Smooth muscle cell (in vitro differentiated cells): ENCODE measurements at regions not wholly inside any gene's neighbourhood (a gene's known extent, or its start where the extent isn't known, plus 50 kb on each side); places are given as distances from the start of the nearest gene placed in this dataset.
"Not testable (repeated sequence)": the region's sequence is repeated elsewhere in the genome, so short reads cannot be mapped to it uniquely, and the experiment has no call there.

ENCODE experiments used
- DNase-seq: peaks from one replicate; lab custom pipeline; 2025; ENCODE audit not compliant: unreplicated experiment; lab: John Stamatoyannopoulos, UW
- H2AFZ ChIP-seq: fragments of 200-600 bp; sonication (generic); 2 replicates; pipeline ENCODE4 v1.6.0; 2016; ENCODE audit warnings: antibody characterized with exemption, low read depth, mild to moderate bottlenecking
- H3F3A ChIP-seq: fragments of 200-600 bp; sonication (generic); 2 replicates; pipeline ENCODE4 v1.6.0; 2017; ENCODE audit warnings: antibody characterized with exemption, low read depth
- H3K27ac ChIP-seq: fragments of 200-600 bp; sonication (generic); 2 replicates; pipeline ENCODE4 v1.5.1; 2016; ENCODE audit warnings: low read depth, mild to moderate bottlenecking
- H3K27me3 ChIP-seq: fragments of 200-600 bp; sonication (generic); 2 replicates; pipeline ENCODE4 v1.6.1; 2016; ENCODE audit warnings: low read depth, mild to moderate bottlenecking
- H3K36me3 ChIP-seq: fragments of 200-600 bp; sonication (generic); 2 replicates; pipeline ENCODE4 v1.5.1; 2016; ENCODE audit warnings: low read depth
- H3K4me1 ChIP-seq: fragments of 200-600 bp; sonication (generic); 2 replicates; pipeline ENCODE4 v1.5.1; 2016; ENCODE audit warnings: low read depth
- H3K4me2 ChIP-seq: fragments of 200-600 bp; sonication (generic); 2 replicates; pipeline ENCODE4 v1.6.0; 2016; ENCODE audit warnings: mild to moderate bottlenecking
- H3K4me3 ChIP-seq: fragments of 200-600 bp; sonication (generic); 2 replicates; pipeline ENCODE4 v1.5.1; 2016; ENCODE audit warnings: mild to moderate bottlenecking
- H3K79me2 ChIP-seq: fragments of 200-600 bp; sonication (generic); 2 replicates; pipeline ENCODE4 v1.6.0; 2016; ENCODE audit warnings: low read depth, mild to moderate bottlenecking
- H3K9ac ChIP-seq: fragments of 200-600 bp; sonication (generic); 2 replicates; pipeline ENCODE4 v1.6.0; 2016; ENCODE audit warnings: low read depth
- H3K9me3 ChIP-seq: fragments of 200-600 bp; sonication (generic); replicated peaks from 2 replicates; pipeline ENCODE4 v1.5.1; 2016; ENCODE audit warnings: low read depth
- H4K20me1 ChIP-seq: fragments of 200-600 bp; sonication (generic); 2 replicates; pipeline ENCODE4 v1.6.0; 2016; ENCODE audit warnings: low read depth
- CTCF ChIP-seq: fragments of 200-600 bp; sonication (generic); IDR thresholded peaks from 2 replicates; pipeline ENCODE4 v1.5.1; 2017; ENCODE audit warnings: borderline replicate concordance, mild to moderate bottlenecking, antibody characterized with exemption; ENCODE audit not compliant: insufficient read depth, poor library complexity, severe bottlenecking
- WGBS: methylation state at CpG from one replicate; pipeline ENCODE4 v1.1.7; 2016; ENCODE audit warnings: low lambda C conversion rate; 5-methylcytosine and 5-hydroxymethylcytosine counted together

GRCh38 chr20:50449738-50450492 lies 60.3 kb upstream of the PTPN1 start:
- Histone ChIP-seq H3K4me2 (no peak overlapping the region), H3K9ac (no peak overlapping the region), H3F3A (peaks cover 10% of the 10 kb centered on the region), H3K27ac (no peak overlapping the region), H3K9me3 (no peaks in the 10 kb centered on the region), H3K36me3 (no peaks in the 10 kb centered on the region), H3K79me2 (no peaks in the 10 kb centered on the region), H3K27me3 (no peaks in the 10 kb centered on the region), H3K4me1 (peaks cover 8% of the 10 kb centered on the region), H4K20me1 (no peaks in the 10 kb centered on the region), H3K4me3 (no peak overlapping the region), H2AFZ (no peak overlapping the region)
- no peak for TF ChIP-seq CTCF
- 82% methylated on average over 9 of the region's 9 CpGs for WGBS
- no peak for DNase-seq

DNA sequence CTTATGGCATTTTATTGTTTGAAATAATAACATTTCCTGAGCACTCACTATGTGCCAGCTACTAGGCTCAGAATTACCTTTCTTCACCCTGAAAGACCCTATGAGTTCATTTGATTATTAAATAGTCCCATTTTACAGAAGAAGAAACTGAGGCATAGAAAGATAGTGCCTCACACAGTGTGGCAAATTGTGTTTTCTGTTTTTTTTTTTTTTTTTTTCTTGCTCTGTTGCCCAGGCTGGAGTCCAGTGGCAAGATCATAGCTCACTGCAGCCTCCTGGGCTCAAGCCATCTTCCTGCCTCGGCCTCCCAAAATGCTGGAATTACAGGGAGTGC lies 59.7 kb upstream of the PTPN1 start:
- no peak for TF ChIP-seq CTCF
- Histone ChIP-seq H2AFZ (no peak overlapping the region), H3K9me3 (no peaks in the 10 kb centered on the region), H3K79me2 (no peaks in the 10 kb centered on the region), H4K20me1 (no peaks in the 10 kb centered on the region), H3K27me3 (no peaks in the 10 kb centered on the region), H3K27ac (peak overlapping the region; percentile 80), H3K36me3 (no peaks in the 10 kb centered on the region), H3K4me2 (no peak overlapping the region), H3K4me1 (peaks cover 8% of the 10 kb centered on the region), H3K9ac (no peak overlapping the region), H3F3A (peaks cover 10% of the 10 kb centered on the region), H3K4me3 (no peak overlapping the region)
- WGBS = 81% methylated on average over 1 of the region's 1 CpG
- no peak for DNase-seq

DNA sequence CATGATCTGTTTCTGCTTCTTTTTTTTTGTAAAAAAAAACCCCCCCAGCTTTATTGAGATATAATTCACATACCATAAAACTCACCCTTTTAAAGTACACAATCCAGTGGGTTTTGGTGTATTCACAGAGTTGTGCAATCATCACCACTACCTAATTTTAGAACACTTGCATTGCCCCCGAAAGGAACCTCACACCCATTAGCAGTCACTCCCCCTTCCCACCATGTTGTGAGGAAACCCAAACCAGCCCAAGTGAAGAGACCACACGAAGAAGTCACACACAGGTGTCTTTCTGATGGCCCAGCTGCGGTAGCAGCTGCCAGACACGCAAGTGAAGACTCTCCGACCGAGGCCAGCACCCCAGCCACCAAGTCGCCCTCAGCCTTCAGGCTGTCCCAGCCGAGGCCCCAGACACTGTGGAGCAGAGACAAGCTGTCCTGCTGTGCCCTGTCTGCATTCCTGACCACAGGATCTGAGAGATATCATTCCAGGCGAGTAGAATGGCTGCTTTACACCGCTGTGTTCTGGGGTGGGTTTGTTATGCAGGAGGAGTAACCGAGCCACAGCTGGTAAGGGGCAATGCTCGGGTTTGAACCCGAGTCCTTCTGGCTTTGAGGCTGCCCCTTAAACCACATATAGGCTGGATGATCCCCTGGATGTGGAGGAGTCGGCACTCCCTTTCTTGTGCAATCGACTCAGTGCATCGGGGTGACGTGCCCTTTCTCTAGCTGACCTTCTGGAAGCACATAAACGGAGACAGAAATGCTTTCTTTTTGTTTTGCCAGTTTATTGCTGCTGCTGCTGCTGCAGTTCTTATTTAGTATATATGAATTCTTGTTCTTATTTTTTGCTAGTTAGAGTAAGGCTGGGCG lies 59.1 kb upstream of the PTPN1 start:
- Histone ChIP-seq H3K9ac (peak overlapping the region; percentile 41), H3K79me2 (no peaks in the 10 kb centered on the region), H3K36me3 (no peaks in the 10 kb centered on the region), H3K4me3 (peak overlapping the region; percentile 27), H3K27ac (peak overlapping the region; percentile 80), H3K4me1 (peaks cover 8% of the 10 kb centered on the region), H2AFZ (peak overlapping the region; percentile 75), H3F3A (peaks cover 10% of the 10 kb centered on the region), H4K20me1 (no peaks in the 10 kb centered on the region), H3K9me3 (no peaks in the 10 kb centered on the region), H3K4me2 (peak overlapping the region; percentile 78), H3K27me3 (no peaks in the 10 kb centered on the region)
- DNase-seq = no peak
- 11% methylated on average over 19 of the region's 19 CpGs for WGBS
- TF ChIP-seq CTCF = no peak

DNA sequence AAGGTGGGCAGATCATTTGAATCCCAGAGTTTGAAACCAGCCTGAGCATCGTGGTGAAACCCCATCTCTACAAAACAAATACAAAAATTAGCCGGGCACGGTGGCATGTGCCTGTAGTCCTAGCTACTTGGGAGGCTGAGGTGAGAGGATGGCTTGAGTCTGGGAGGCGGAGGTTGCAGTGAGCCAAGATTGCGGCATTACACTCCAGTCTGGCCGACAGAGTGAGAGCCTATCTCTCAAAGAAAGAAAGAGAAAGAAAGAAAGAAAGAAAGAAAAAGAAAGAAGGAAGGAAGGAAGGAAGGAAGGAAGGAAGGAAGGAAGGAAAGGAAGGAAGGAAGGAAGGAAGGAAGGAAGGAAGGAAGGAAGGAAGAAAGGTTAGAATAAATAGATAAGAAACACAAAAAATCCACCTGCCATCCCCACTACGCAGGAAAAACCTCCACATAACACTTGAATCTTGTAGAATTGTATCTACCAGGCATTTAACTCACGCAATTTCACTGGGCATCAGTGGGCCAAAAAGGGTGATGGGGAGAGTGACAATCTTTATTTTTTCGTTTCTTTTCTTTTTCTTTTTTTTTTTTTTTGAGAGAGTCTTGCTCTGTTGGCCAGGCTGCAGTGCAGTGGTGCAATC lies 58.3 kb upstream of the PTPN1 start:
- 88% methylated on average over 9 of the region's 9 CpGs for WGBS

More for the DNA sequence above, 58.3 kb upstream of the PTPN1 start:
- H3K27ac ChIP-seq = peak overlapping the region; percentile 80
- peaks cover 10% of the 10 kb centered on the region for H3F3A ChIP-seq
- H3K79me2 ChIP-seq, H3K9ac ChIP-seq, DNase-seq, H3K27me3 ChIP-seq, H3K4me1 ChIP-seq, H3K36me3 ChIP-seq, H3K9me3 ChIP-seq, H4K20me1 ChIP-seq: not testable (repeated sequence)
- peak overlapping the region; percentile 78 for H3K4me2 ChIP-seq
- H3K4me3 ChIP-seq = peak overlapping the region; percentile 27
- peak overlapping the region; percentile 75 for H2AFZ ChIP-seq
